Right ventricle myocardium inferior (tissue), 1 donor: ENCODE measurements at regions not wholly inside any gene's neighbourhood (a gene's known extent, or its start where the extent isn't known, plus 50 kb on each side); places are given as distances from the start of the nearest gene placed in this dataset.
A peak's percentile ranks its signal among the peaks of the same experiment; 100 is the strongest.
"Not testable (repeated sequence)": the region's sequence is repeated elsewhere in the genome, so short reads cannot be mapped to it uniquely, and the experiment has no call there.

Experiments
- ATAC-seq: fragments of 200-7000 bp; cut with Tn5 transposase; one replicate; pipeline ENCODE4 v1.9.1; 2020; ENCODE audit warnings: mild to moderate bottlenecking, moderate library complexity
- DNase-seq: peaks from one replicate; pipeline ENCODE4 v3.0.0; 2021; ENCODE audit errors: missing footprints
- intact Hi-C: fragments of 100-400 bp; cut with DNase I; formaldehyde crosslinking; loops from one replicate; pipeline ENCODE4 v1.11.0; 2022
- donor health status: DM: no; HTN: yes; CAD: no; lungs with severe emphysema.

- intact Hi-C loops, result no loop called here
Measured at GRCh38 chr16:10232757-10233156, 50.5 kb upstream of the GRIN2A start.

DNA sequence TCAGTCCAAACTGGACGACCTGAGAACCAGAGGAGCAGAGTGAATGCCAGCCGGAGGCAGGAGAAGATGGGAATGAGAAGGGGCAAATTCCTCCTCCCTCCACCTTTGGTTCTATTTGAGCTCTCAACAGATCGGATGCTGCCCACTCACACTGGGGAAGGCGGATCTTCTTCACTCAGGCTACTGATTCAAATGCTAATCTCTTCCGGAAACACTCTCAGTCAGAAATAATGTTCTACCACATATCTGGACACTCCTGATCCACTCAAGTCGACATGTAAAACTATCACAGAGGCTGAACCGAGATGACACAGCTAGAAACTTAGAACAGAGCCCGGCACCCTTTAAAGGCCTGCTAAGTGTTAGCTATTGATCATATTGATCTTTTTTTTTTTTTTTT lies 57.4 kb upstream of the GRIN2A start:
- intact Hi-C loops, result loop anchor here (5.0 kb wide), 1 partner anchor 317 kb away; no protein-coding TSS in a partner anchor
- no peak for DNase-seq
- ATAC-seq, result no peak

More at GRCh38 chr16:10232757-10233156, 50.5 kb upstream of the GRIN2A start:
- ATAC-seq, result no peak
- no peak for DNase-seq

GRCh38 chr16:10240854-10241613 lies 58.8 kb upstream of the GRIN2A start:
- ATAC-seq, result no peak
- intact Hi-C loops, result no loop called here
- DNase-seq, result no peak

DNA sequence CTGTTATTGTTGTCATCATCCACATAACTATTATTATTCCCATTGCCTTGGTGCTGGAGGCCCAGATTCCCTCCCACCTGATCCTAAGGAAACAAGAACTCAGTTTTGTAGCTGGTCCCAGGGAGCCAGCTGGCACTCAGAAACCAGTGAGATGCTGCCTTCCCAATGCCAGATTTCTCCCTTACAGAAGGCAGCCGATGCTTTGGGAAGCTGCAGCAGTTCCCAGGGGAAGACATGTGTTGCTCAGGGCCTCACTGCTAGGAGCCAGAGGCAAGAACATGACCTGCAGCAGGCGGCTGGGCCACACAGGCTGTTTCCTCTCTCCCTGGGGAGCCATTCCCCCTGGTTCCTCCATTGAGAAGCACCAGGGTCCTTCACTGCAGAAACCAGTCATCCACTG lies 59.9 kb upstream of the GRIN2A start:
- intact Hi-C loops, result no loop called here
- ATAC-seq (no peak), DNase-seq (no peak)

GRCh38 chr16:10242916-10243315 lies 60.7 kb upstream of the GRIN2A start:
- ATAC-seq, result no peak
- intact Hi-C loops, result no loop called here
- no peak for DNase-seq

GRCh38 chr16:10245002-10245401 lies 62.8 kb upstream of the GRIN2A start:
- no peak for DNase-seq
- no peak for ATAC-seq
- intact Hi-C loops, result no loop called here

- no peak for DNase-seq
- ATAC-seq, result no peak
- intact Hi-C loops, result no loop called here
Measured at GRCh38 chr16:10250137-10250828, 68.1 kb upstream of the GRIN2A start.

- intact Hi-C loops, result no loop called here
- ATAC-seq (no peak), DNase-seq (no peak)
Measured at GRCh38 chr16:10252155-10252554, 69.9 kb upstream of the GRIN2A start.

GRCh38 chr16:10253409-10253808 lies 71.2 kb upstream of the GRIN2A start:
- DNase-seq (no peak), ATAC-seq (no peak)
- intact Hi-C loops, result no loop called here

- intact Hi-C loops, result loop anchor here (5.0 kb wide), 2 partner anchors 252 to 482 kb away; no protein-coding TSS in a partner anchor
- DNase-seq, result no peak
- ATAC-seq, result peak; percentile 53
Measured at GRCh38 chr16:10255728-10256127, 73.5 kb upstream of the GRIN2A start.

- intact Hi-C loops, result loop anchor here (5.0 kb wide), 2 partner anchors 250 to 480 kb away; no protein-coding TSS in a partner anchor
- ATAC-seq (no peak), DNase-seq (no peak)
Measured at GRCh38 chr16:10256784-10257641, 74.8 kb upstream of the GRIN2A start.

GRCh38 chr16:10257642-10258251 lies 75.5 kb upstream of the GRIN2A start:
- intact Hi-C loops, result loop anchor here (5.0 kb wide), 2 partner anchors 250 to 480 kb away; no protein-coding TSS in a partner anchor
- DNase-seq, result not testable (repeated sequence)

GRCh38 chr16:10258930-10259603 lies 76.8 kb upstream of the GRIN2A start:
- intact Hi-C loops, result loop anchor here (5.0 kb wide), 2 partner anchors 248 to 478 kb away; no protein-coding TSS in a partner anchor
- not testable (repeated sequence) for DNase-seq, ATAC-seq

More at GRCh38 chr16:10257642-10258251, 75.5 kb upstream of the GRIN2A start:
- not testable (repeated sequence) for ATAC-seq

GRCh38 chr16:10261077-10261476 lies 78.8 kb upstream of the GRIN2A start:
- DNase-seq, result no peak
- no peak for ATAC-seq
- intact Hi-C loops, result no loop called here

- ATAC-seq, intact Hi-C loops, DNase-seq: not testable (repeated sequence)
Measured at GRCh38 chr16:10261526-10261925, 79.3 kb upstream of the GRIN2A start.

DNA sequence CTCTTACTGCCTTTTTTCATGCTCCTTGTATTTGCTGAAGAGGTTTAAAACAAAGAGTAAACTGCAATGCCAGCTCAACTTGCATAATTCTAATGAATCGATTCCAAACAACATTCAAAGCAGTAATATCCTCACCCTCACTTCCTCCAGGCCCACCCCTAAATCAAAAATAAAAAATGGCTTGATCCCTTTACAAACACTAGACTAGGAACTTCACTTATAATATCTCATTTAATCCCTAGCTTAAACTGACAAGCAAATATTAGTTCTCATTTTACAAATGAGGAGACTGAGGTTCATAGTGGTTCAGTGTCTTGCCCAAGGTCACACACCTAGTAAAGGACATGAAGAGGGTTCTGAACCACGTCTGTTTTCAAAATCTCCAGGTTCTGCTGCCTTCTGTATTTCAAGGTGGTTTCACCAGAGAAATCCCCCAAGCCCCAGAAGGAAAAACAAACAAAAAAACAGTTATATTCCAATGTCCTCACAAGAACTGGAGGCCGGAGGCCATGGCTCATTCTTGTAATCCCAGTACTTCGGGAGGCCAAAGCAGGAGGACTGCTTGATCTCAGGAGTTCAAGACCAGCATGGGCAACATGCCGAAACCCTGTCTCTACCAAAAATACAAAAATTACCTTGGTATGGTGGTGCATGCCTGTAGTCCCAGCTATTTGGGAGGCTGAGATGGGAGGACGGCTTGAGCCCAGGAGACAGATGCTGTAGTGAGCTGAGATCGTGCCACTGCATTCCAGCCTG lies 80.3 kb upstream of the GRIN2A start:
- no peak for DNase-seq

More for the DNA sequence above, 80.3 kb upstream of the GRIN2A start:
- ATAC-seq, result no peak
- intact Hi-C loops, result no loop called here
